Activated gamma-delta T cell treated with anti-CD3 and anti-CD28 coated beads, Interleukin-2, amount 50 U/mL, for 16 hours (primary cell): ENCODE measurements at regions not wholly inside any gene's neighbourhood (a gene's known extent, or its start where the extent isn't known, plus 50 kb on each side); places are given as distances from the start of the nearest gene placed in this dataset.
"Not testable (repeated sequence)": the region's sequence is repeated elsewhere in the genome, so short reads cannot be mapped to it uniquely, and the experiment has no call there.

Experiments
- DNase-seq: peaks from one replicate; pipeline ENCODE4 v3.0.0-alpha.2; 2020; ENCODE audit warnings: low read depth

- DNase-seq = no peak
These were observed 67.4 kb upstream of the ZNF746 start for GRCh38 chr7:149565096-149565382.

DNA sequence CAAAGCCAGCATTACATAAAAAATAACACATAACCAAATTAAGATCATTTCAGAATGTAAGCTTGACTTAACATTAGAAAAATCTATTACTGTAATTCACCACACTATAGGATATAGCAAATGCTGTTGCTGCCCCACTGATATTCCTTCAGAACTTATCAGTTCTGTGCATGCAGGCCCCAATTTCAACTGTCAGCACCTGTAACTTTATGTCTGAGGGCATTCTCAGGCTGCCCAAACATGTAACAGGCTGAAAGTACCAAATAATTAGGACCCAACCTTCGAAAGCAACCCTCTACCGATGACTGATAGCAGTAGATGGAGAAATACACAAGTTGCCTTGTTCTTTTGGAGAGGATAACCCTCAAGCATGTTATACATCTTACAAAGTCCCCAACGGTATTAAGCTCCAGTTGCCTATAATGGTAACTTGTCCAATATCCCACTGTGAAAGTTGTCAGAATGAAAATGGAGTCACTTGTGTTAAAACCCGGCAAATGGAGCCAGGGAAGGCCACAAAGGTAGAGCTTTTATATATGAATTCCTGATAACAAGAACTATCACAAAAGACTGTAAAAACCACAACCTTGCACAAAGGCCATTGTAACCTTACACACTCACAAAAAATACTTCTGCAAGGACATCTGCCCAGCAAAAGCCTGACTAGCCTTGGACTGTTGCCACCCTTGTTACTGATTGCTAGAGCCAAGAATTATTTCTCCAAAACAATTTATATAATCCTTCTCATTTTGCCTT, 66.9 kb upstream of the ZNF746 start:
- DNase-seq = no peak

DNA sequence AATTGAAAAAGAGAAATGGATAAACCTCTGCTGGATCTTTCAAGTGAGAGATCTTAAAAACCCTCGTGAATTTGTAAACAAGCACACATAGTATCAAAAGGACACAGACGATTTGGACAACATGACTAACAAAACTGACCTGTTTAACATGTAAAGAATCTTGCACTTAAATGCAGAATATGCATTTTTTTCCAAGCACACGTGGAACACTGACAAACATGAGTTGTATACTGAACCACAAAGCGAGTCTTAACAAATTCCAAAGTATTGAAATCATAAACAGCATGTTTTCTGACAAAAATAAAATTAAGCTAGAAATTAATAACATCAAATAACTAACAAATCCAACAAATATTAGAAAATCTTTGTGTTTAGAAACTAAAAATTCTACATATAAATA, 65.0 kb upstream of the ZNF746 start:
- no peak for DNase-seq

DNA sequence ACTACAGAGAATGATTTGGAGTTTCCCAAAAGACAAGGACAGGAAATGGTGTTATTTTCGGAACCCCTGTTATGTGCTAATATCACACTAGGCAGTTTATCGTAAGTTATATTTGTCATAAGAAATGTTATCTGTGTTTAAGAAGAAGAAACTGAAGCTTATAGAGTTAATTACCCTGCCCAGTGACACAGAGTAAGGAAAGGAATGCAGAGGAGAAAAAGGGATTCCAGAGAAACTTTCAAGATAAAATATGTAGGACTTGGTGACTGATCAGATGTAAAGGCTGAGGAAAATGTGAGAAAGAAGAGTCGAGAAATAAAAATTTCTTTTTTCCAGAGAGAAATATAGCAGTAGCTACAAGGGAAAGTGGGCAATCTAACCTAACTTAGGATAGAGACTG, 63.5 kb upstream of the ZNF746 start:
- no peak for DNase-seq

- DNase-seq = no peak
These were observed 62.1 kb upstream of the ZNF746 start for GRCh38 chr7:149559711-149560110.

DNA sequence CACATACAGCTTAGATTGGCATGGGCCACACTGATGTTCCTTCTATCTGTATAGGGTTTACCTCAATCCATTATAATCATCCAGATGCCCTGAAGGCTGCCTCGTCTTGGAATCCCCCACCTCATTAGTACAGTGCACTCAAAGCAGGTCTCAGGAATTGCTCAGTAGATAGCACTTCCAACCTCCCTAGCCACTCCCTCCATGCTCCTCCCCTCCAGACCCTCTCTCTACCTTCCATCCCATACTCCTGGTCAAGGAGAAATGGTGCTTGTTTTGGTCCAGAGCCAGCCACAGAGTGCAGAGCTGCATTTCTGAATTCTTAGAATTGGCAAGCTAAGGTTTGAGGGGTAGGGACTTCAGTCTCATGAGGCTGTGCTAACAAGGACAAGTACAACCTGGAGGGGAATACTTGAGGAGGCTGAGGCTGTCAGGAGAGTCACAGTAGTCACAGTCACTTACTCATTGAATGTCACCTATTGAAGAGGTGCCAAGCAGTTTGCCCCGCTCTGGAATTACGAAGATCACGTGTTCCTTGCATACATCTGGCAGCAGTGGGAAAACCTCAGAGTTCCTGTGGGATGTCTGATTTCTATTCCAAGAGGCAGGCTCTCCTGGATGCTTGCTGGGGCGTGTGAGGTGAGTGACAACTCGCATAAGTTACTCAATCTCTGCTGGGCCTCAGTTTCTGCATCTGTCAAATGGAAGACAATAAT, 60.7 kb upstream of the ZNF746 start:
- no peak for DNase-seq

DNA sequence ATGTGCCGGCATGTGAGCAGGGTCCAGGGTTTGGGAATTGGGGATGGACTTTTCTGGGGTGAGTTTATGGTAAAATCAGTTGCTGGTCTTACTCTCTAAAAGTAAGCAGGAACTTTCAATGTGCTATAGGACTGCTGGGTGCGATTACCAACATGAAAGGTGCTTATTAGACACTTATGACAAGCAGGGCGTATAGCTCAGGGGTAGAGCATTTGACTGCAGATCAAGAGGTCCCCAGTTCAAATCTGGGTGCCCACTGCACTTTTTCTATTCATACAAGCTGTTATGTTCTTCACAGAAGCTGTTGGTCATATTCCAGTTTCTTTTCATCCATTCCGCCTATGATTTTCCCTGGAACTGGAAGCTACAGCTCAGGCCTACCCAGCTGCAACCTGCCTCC, 58.9 kb upstream of the ZNF746 start:
- not testable (repeated sequence) for DNase-seq

DNA sequence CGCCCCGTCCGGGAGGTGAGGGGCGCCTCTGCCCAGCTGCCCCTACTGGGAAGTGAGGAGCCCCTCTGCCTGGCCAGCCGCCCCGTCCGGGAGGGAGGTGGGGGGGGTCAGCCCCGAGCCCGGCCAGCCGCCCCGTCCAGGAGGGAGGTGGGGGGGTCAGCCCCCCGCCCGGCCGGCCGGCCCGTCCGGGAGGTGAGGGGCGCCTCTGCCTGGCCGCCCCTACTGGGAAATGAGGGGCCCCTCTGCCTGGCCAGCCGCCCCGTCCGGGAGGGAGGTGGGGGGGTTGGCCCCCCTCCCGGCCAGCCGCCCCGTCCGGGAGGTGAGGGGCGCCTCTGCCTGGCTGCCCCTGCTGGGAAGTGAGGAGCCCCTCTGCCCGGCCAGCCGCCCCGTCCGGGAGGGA, 57.2 kb upstream of the ZNF746 start:
- not testable (repeated sequence) for DNase-seq

- DNase-seq = not testable (repeated sequence)
These were observed 56.4 kb upstream of the ZNF746 start for GRCh38 chr7:149553991-149554390.

GRCh38 chr7:149552799-149553198, 55.2 kb upstream of the ZNF746 start:
- no peak for DNase-seq
